Endothelial cell of hepatic sinusoid (primary cell): ENCODE measurements at regions not wholly inside any gene's neighbourhood (a gene's known extent, or its start where the extent isn't known, plus 50 kb on each side); places are given as distances from the start of the nearest gene placed in this dataset.
"Not testable (repeated sequence)": the region's sequence is repeated elsewhere in the genome, so short reads cannot be mapped to it uniquely, and the experiment has no call there.

Experiments used
- in situ Hi-C: cut with HindIII; loops from 2 replicates; pipeline ENCODE4 v1.10.0; 2017; ENCODE audit warnings: low sequenced_read_pairs

GRCh38 chr6:8361259-8361658, 74.1 kb downstream of the SLC35B3 start:
- in situ Hi-C loops = no loop called here

- in situ Hi-C loops = no loop called here
Observed at GRCh38 chr6:8352966-8353340, 82.4 kb downstream of the SLC35B3 start.

GRCh38 chr6:8352335-8352965, 82.9 kb downstream of the SLC35B3 start:
- in situ Hi-C loops = no loop called here

GRCh38 chr6:8343600-8343999, 91.7 kb downstream of the SLC35B3 start:
- in situ Hi-C loops = no loop called here

- in situ Hi-C loops = no loop called here
Observed at GRCh38 chr6:8342241-8342819, 93.0 kb downstream of the SLC35B3 start.

- in situ Hi-C loops = no loop called here
Observed at GRCh38 chr6:8337147-8337546, 98.2 kb downstream of the SLC35B3 start.

GRCh38 chr6:8336406-8337057, 98.8 kb downstream of the SLC35B3 start:
- in situ Hi-C loops = no loop called here

- in situ Hi-C loops = no loop called here
Observed at GRCh38 chr6:8335896-8336295, 99.4 kb downstream of the SLC35B3 start.

GRCh38 chr6:8335381-8335780, 100.0 kb downstream of the SLC35B3 start:
- in situ Hi-C loops = no loop called here

- in situ Hi-C loops = no loop called here
Observed at GRCh38 chr6:8334113-8334512, 101.2 kb downstream of the SLC35B3 start.

- in situ Hi-C loops = no loop called here
Observed at GRCh38 chr6:8329562-8329961, 105.8 kb downstream of the SLC35B3 start.

GRCh38 chr6:8325743-8326142, 109.6 kb downstream of the SLC35B3 start:
- in situ Hi-C loops = no loop called here

GRCh38 chr6:8322659-8323058, 112.7 kb downstream of the SLC35B3 start:
- in situ Hi-C loops = no loop called here

GRCh38 chr6:8321671-8322404, 113.5 kb downstream of the SLC35B3 start:
- in situ Hi-C loops = no loop called here

- in situ Hi-C loops = no loop called here
Observed at GRCh38 chr6:8315154-8315553, 120.2 kb downstream of the SLC35B3 start.

GRCh38 chr6:8301502-8301901, 133.8 kb downstream of the SLC35B3 start:
- in situ Hi-C loops = no loop called here

- in situ Hi-C loops = no loop called here
Observed at GRCh38 chr6:8299034-8299433, 136.3 kb downstream of the SLC35B3 start.

- in situ Hi-C loops = not testable (repeated sequence)
Observed at GRCh38 chr6:8282946-8283345, 152.4 kb downstream of the SLC35B3 start.

- in situ Hi-C loops = no loop called here
Observed at GRCh38 chr6:8282380-8282779, 153.0 kb downstream of the SLC35B3 start.

- in situ Hi-C loops = no loop called here
Observed at GRCh38 chr6:8279041-8279805, 156.1 kb downstream of the SLC35B3 start.

GRCh38 chr6:8278562-8278961, 156.8 kb downstream of the SLC35B3 start:
- in situ Hi-C loops = no loop called here
